ENCODE measurements at regions not wholly inside any gene's neighbourhood (a gene's known extent, or its start where the extent isn't known, plus 50 kb on each side); places are given as distances from the start of the nearest gene placed in this dataset.

- H3K4me1 ChIP-seq = no peaks in the 10 kb centered on the region
- no peaks in the 10 kb centered on the region for H3K36me3 ChIP-seq
- WGBS, 2 donors = 75 to 79% methylated on average over 5 of the region's 5 CpGs
- no peak overlapping the region for H3K27ac ChIP-seq
- no peaks in the 10 kb centered on the region for H3K27me3 ChIP-seq
- no peak for DNase-seq
- no peaks in the 10 kb centered on the region for H3K9me3 ChIP-seq
- no peak overlapping the region for H3K4me3 ChIP-seq
- ATAC-seq (ENCODE audit: low FRiP score in 2 of 2) = no peak
- TF ChIP-seq EP300 (IDR thresholded peaks at IDR 0.05) = no peak
- TF ChIP-seq POLR2AphosphoS5 (IDR thresholded peaks at IDR 0.05) = no peak
- TF ChIP-seq POLR2A (IDR thresholded peaks at IDR 0.05) = no peak
- TF ChIP-seq CTCF (IDR thresholded peaks at IDR 0.05) = no peak
Measured at GRCh38 chr3:137294139-137294538, 336.4 kb downstream of the IL20RB start.

- H3K4me1 ChIP-seq = no peaks in the 10 kb centered on the region
- H3K36me3 ChIP-seq = no peaks in the 10 kb centered on the region
- no peak overlapping the region for H3K4me3 ChIP-seq
- DNase-seq (no peak), ATAC-seq (ENCODE audit: low FRiP score in 2 of 2) (no peak)
- no peaks in the 10 kb centered on the region for H3K27me3 ChIP-seq
- 57 to 62% methylated on average over 1 of the region's 1 CpG for WGBS, 2 donors
- no peak overlapping the region for H3K27ac ChIP-seq
- TF ChIP-seq POLR2AphosphoS5 (IDR thresholded peaks at IDR 0.05) (no peak), POLR2A (IDR thresholded peaks at IDR 0.05) (no peak), EP300 (IDR thresholded peaks at IDR 0.05) (no peak), CTCF (IDR thresholded peaks at IDR 0.05) (no peak)
- H3K9me3 ChIP-seq = no peaks in the 10 kb centered on the region
Measured at GRCh38 chr3:137294839-137295238, 337.1 kb downstream of the IL20RB start.

GRCh38 chr3:137295336-137295735 is 337.6 kb downstream of the IL20RB start:
- DNase-seq (no peak), ATAC-seq (ENCODE audit: low FRiP score in 2 of 2) (no peak)
- Histone ChIP-seq H3K4me3 (no peak overlapping the region), H3K27me3 (no peaks in the 10 kb centered on the region), H3K27ac (no peak overlapping the region), H3K4me1 (no peaks in the 10 kb centered on the region), H3K36me3 (no peaks in the 10 kb centered on the region), H3K9me3 (no peaks in the 10 kb centered on the region)
- WGBS, 2 donors = 89 to 90% methylated on average over 3 of the region's 3 CpGs
- TF ChIP-seq CTCF (IDR thresholded peaks at IDR 0.05) (no peak), POLR2A (IDR thresholded peaks at IDR 0.05) (no peak), EP300 (IDR thresholded peaks at IDR 0.05) (no peak), POLR2AphosphoS5 (IDR thresholded peaks at IDR 0.05) (no peak)

- no peak for DNase-seq
- no peak for TF ChIP-seq POLR2A (IDR thresholded peaks at IDR 0.05)
- TF ChIP-seq POLR2AphosphoS5 (IDR thresholded peaks at IDR 0.05) = no peak
- WGBS, 2 donors = 53 to 63% methylated on average over 2 of the region's 2 CpGs
Measured at GRCh38 chr3:137296116-137296515, 338.3 kb downstream of the IL20RB start.

GRCh38 chr3:137297770-137298169 is 340.0 kb downstream of the IL20RB start:
- 93 to 96% methylated on average over 1 of the region's 1 CpG for WGBS, 2 donors
- TF ChIP-seq CTCF (IDR thresholded peaks at IDR 0.05) (no peak), EP300 (IDR thresholded peaks at IDR 0.05) (no peak), POLR2A (IDR thresholded peaks at IDR 0.05) (no peak), POLR2AphosphoS5 (IDR thresholded peaks at IDR 0.05) (no peak)
- DNase-seq (no peak), ATAC-seq (ENCODE audit: low FRiP score in 2 of 2) (no peak)
- Histone ChIP-seq H3K4me3 (no peak overlapping the region), H3K4me1 (no peaks in the 10 kb centered on the region), H3K9me3 (no peaks in the 10 kb centered on the region), H3K36me3 (no peaks in the 10 kb centered on the region), H3K27me3 (no peaks in the 10 kb centered on the region), H3K27ac (no peak overlapping the region)

More at GRCh38 chr3:137296116-137296515, 338.3 kb downstream of the IL20RB start:
- Histone ChIP-seq H3K4me3 (no peak overlapping the region), H3K27ac (no peak overlapping the region), H3K9me3 (no peaks in the 10 kb centered on the region), H3K4me1 (no peaks in the 10 kb centered on the region), H3K27me3 (no peaks in the 10 kb centered on the region), H3K36me3 (no peaks in the 10 kb centered on the region)
- ATAC-seq (ENCODE audit: low FRiP score in 2 of 2) = no peak

Measured in upper lobe of left lung (tissue), 6 donors.